K562 (cell line): ENCODE measurements at regions not wholly inside any gene's neighbourhood (a gene's known extent, or its start where the extent isn't known, plus 50 kb on each side); places are given as distances from the start of the nearest gene placed in this dataset.

Experiments used
- ATAC-seq: fragments of 200-7000 bp; cut with Tn5 transposase; 3 replicates; pipeline ENCODE4 v1.9.1; 2020; ENCODE audit warnings: moderate library complexity
- BruUV-seq: library from RNA; stranded (reverse); fragments of 400-500 nt; replicated peaks from 2 replicates; lab custom pipeline; 2021; lab: Mats Ljungman, UMichigan
- CTCF ChIA-PET: fragments of 300-600 bp; formaldehyde crosslinking; extraction: SDS; loops from one replicate; lab custom pipeline; 2021; ENCODE audit warnings: low intra/inter-chr PET ratio; lab: Yijun Ruan, JAX
- POLR2A ChIA-PET: fragments of 300-600, 350-650 bp; sonication (Branson Sonifier 250); formaldehyde crosslinking; extraction: SDS; loops from one replicate; lab custom pipeline; 2021; ENCODE audit warnings: antibody characterized with exemption, inconsistent platforms; lab: Yijun Ruan, JAX
- DNase-seq, 4 experiments: peaks; one replicate each; pipeline versions ENCODE4 v3.0.0 to v3.0.0-alpha.2; 2011 to 2018; ENCODE audit warnings: low spot score in 3 of 4, mixed read lengths in 3 of 4; ENCODE audit errors: extremely low read depth in 1 of 4
- FAIRE-seq: peaks from 2 replicates; lab custom pipeline; 2011; peaks lifted over from hg19 to GRCh38; lab: Jason Lieb, UNC
- H2AFZ ChIP-seq: 2 replicates; pipeline ENCODE4 v1.6.0; 2011; ENCODE audit warnings: low read depth, low read length, control low read depth, inconsistent platforms
- H3K27ac ChIP-seq: fragments of 200-600 bp; 3 replicates; pipeline ENCODE4 v1.8.0; 2011; ENCODE audit warnings: low read depth, mild to moderate bottlenecking, control low read depth, inconsistent platforms, low read length, moderate library complexity, mixed read lengths; ENCODE audit errors: extremely low read depth
- H3K27me3 ChIP-seq, 2 experiments: fragments of 300-600 bp in 1 of 2; 2 replicates in 1 of 2; 3 replicates in 1 of 2; pipeline versions ENCODE4 v1.6.0 to v1.8.0; 2011; ENCODE audit warnings: inconsistent platforms in 2 of 2, low read length in 2 of 2, mild to moderate bottlenecking in 1 of 2, mixed read lengths in 1 of 2, moderate library complexity in 1 of 2; ENCODE audit not compliant: control insufficient read depth in 2 of 2, insufficient read depth in 2 of 2
- H3K36me3 ChIP-seq: fragments of 300-600 bp; 3 replicates; pipeline ENCODE4 v1.8.0; 2011; ENCODE audit warnings: mild to moderate bottlenecking, low read length, inconsistent platforms; ENCODE audit not compliant: control insufficient read depth, insufficient read depth
- H3K4me1 ChIP-seq, 2 experiments: fragments of 200-600 bp in 1 of 2; replicated peaks in 1 of 2; 2 replicates in 1 of 2; 3 replicates in 1 of 2; pipeline versions ENCODE4 v1.5.1 to v1.8.0; 2011; ENCODE audit warnings: inconsistent platforms in 2 of 2, low read length in 2 of 2, mild to moderate bottlenecking in 1 of 2, mixed read lengths in 1 of 2, moderate library complexity in 1 of 2; ENCODE audit not compliant: control insufficient read depth in 2 of 2, insufficient read depth in 2 of 2
- H3K4me2 ChIP-seq: 2 replicates; pipeline ENCODE4 v1.6.1; 2011; ENCODE audit warnings: low read length, control low read depth, inconsistent platforms, mixed read lengths; ENCODE audit not compliant: insufficient read depth
- H3K4me3 ChIP-seq: fragments of 200-600 bp; sonication (generic), shearing (Covaris generic); 2 replicates; pipeline ENCODE4 v1.5.1; 2016; ENCODE audit warnings: control low read depth, inconsistent platforms
- H3K79me2 ChIP-seq: fragments of 200-600 bp; 3 replicates; pipeline ENCODE4 v1.8.0; 2011; ENCODE audit warnings: low read length, inconsistent platforms; ENCODE audit not compliant: control insufficient read depth, insufficient read depth
- H3K9ac ChIP-seq, 2 experiments: 2 replicates each; pipeline versions ENCODE4 v1.6.0 to v1.6.1; 2011; ENCODE audit warnings: low read depth in 2 of 2, low read length in 2 of 2, control low read depth in 1 of 2, inconsistent platforms in 1 of 2, mild to moderate bottlenecking in 1 of 2, mixed read lengths in 1 of 2; ENCODE audit not compliant: insufficient read depth in 1 of 2
- H3K9me1 ChIP-seq: one replicate; pipeline ENCODE4 v1.6.0; 2011; ENCODE audit warnings: inconsistent platforms, mild to moderate bottlenecking, low read length, moderate library complexity; ENCODE audit not compliant: control insufficient read depth, insufficient read depth
- H3K9me3 ChIP-seq: replicated peaks from 2 replicates; pipeline ENCODE4 v1.5.1; 2011; ENCODE audit warnings: low read depth, low read length, inconsistent platforms; ENCODE audit not compliant: control insufficient read depth, insufficient read depth
- H4K20me1 ChIP-seq: replicated peaks from 2 replicates; pipeline ENCODE4 v1.6.1; 2011; ENCODE audit warnings: low read length, inconsistent platforms, mixed read lengths; ENCODE audit not compliant: control insufficient read depth, insufficient read depth
- JUN ChIP-seq, 2 experiments: sonication (generic) in 1 of 2; formaldehyde crosslinking in 1 of 2; IDR thresholded peaks; 2 replicates each; pipeline versions ENCODE4 v1.6.1 to v1.8.0; 2012 to 2022; ENCODE audit warnings: borderline replicate concordance in 2 of 2, mild to moderate bottlenecking in 2 of 2, improper control_type of control experiment in 1 of 2, low read depth in 1 of 2, low read length in 1 of 2, missing genetic modification reagents in 1 of 2
- SMARCE1 ChIP-seq: fragments of 450-650 bp; IDR thresholded peaks from 2 replicates; pipeline ENCODE4 v1.7.1; 2016; ENCODE audit warnings: mild to moderate bottlenecking
- WGBS: fragments of 100-300 bp; shearing (Covaris generic); methylation state at CpG from one replicate; pipeline ENCODE4 v1.1.6; 2016; ENCODE audit warnings: low coverage, mixed read lengths; ENCODE audit not compliant: insufficient coverage; ENCODE audit errors: missing lambda C conversion rate; 5-methylcytosine and 5-hydroxymethylcytosine counted together
- in situ Hi-C: fragments of 300-500 bp; cut with MboI; formaldehyde crosslinking; loops from 4 replicates; pipeline ENCODE4 v1.15.0; 2018; ENCODE audit warnings: inconsistent platforms, mixed read lengths
- intact Hi-C: fragments of 100-400 bp; cut with micrococcal nuclease; formaldehyde crosslinking; loops from 2 replicates; pipeline ENCODE4 v1.14.2; 2022
- TF ChIP-seq, protein P1 (sequence below): sonication (generic); formaldehyde crosslinking; IDR thresholded peaks from 2 replicates; pipeline ENCODE4 v1.9.0; 2022; ENCODE audit warnings: mild to moderate bottlenecking, missing genetic modification reagents
- TF ChIP-seq, protein P2 (sequence below): fragments of 250-450 bp; sonication (Bioruptor Pico); IDR thresholded peaks from 2 replicates; pipeline ENCODE4 v1.9.0; 2021; ENCODE audit warnings: mild to moderate bottlenecking, inconsistent platforms
- TF ChIP-seq, protein P3 (sequence below), 2 experiments: fragments of 250-450 bp in 1 of 2; fragments of 450-650 bp in 1 of 2; sonication (Bioruptor Pico) in 1 of 2; IDR thresholded peaks; 2 replicates each; pipeline versions ENCODE4 v1.6.1 to v1.8.0; 2016 to 2021; ENCODE audit warnings: mild to moderate bottlenecking in 2 of 2, moderate library complexity in 2 of 2, missing compliant biosample characterization in 1 of 2, missing genetic modification characterization in 1 of 2

DNA sequence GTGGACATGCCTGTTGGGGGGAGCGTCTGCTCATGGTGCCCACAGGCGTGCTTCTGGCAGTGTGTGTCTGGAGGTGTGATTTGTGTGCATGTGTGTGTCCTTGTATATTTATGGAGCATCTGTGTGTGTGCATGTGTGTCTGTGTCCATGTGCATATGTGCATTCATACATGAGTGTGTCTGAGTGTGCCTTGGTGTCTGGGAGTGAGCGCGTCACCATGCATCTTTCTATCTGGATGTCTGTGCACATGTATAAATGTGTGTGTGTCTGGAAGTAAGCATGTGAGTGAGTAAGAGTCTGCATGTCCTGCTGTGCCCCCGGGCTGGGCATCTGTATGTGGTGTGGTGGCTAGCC, 58.1 kb upstream of the PRR23E start:
- DNase-seq (no peak), FAIRE-seq (no peak), ATAC-seq (no peak)
- Histone ChIP-seq H3K27ac (no peak overlapping the region), H4K20me1 (no peaks in the 10 kb centered on the region), H3K36me3 (no peaks in the 10 kb centered on the region), H2AFZ (no peak overlapping the region), H3K4me2 (no peak overlapping the region), H3K9me1 (no peaks in the 10 kb centered on the region), H3K4me1 (peaks cover 0 to 14% of the 10 kb centered on the region in 2 experiments; a peak in 2 of 5 replicates), H3K9me3 (no peaks in the 10 kb centered on the region), H3K4me3 (no peak overlapping the region), H3K9ac (no peak overlapping the region), H3K79me2 (no peaks in the 10 kb centered on the region), H3K27me3 (peaks cover 0 to 55% of the 10 kb centered on the region in 2 experiments)
- BruUV-seq: no TSS peak
- intact Hi-C loops (no loop called here), in situ Hi-C loops (no loop called here)
- TF ChIP-seq, protein P1, sequence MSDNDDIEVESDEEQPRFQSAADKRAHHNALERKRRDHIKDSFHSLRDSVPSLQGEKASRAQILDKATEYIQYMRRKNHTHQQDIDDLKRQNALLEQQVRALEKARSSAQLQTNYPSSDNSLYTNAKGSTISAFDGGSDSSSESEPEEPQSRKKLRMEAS (CRISPR knock-in tag): no peak
- TF ChIP-seq JUN (IDR thresholded peaks at IDR 0.05; ENCODE audit: borderline replicate concordance, low read depth, low read length): no peak
- no peak for TF ChIP-seq JUN (CRISPR knock-in tag; IDR thresholded peaks at IDR 0.05; ENCODE audit: borderline replicate concordance)
- no peak for TF ChIP-seq SMARCE1
- TF ChIP-seq, protein P2, sequence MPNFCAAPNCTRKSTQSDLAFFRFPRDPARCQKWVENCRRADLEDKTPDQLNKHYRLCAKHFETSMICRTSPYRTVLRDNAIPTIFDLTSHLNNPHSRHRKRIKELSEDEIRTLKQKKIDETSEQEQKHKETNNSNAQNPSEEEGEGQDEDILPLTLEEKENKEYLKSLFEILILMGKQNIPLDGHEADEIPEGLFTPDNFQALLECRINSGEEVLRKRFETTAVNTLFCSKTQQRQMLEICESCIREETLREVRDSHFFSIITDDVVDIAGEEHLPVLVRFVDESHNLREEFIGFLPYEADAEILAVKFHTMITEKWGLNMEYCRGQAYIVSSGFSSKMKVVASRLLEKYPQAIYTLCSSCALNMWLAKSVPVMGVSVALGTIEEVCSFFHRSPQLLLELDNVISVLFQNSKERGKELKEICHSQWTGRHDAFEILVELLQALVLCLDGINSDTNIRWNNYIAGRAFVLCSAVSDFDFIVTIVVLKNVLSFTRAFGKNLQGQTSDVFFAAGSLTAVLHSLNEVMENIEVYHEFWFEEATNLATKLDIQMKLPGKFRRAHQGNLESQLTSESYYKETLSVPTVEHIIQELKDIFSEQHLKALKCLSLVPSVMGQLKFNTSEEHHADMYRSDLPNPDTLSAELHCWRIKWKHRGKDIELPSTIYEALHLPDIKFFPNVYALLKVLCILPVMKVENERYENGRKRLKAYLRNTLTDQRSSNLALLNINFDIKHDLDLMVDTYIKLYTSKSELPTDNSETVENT (CRISPR knock-in tag): no peak
- TF ChIP-seq, protein P3, sequence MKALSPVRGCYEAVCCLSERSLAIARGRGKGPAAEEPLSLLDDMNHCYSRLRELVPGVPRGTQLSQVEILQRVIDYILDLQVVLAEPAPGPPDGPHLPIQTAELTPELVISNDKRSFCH (CRISPR knock-in tag; IDR thresholded peaks at IDR 0.05): no peak
- TF ChIP-seq, protein P3 (tag; IDR thresholded peaks at IDR 0.05): no peak
- CTCF ChIA-PET: no interaction called here
- POLR2A ChIA-PET: no interaction called here
- 0% methylated on average over 3 of the region's 5 CpGs for whole genome bisulfite sequencing
